Left forelimb (tissue), 1 donor: ENCODE measurements at regions not wholly inside any gene's neighbourhood (a gene's known extent, or its start where the extent isn't known, plus 50 kb on each side); places are given as distances from the start of the nearest gene placed in this dataset.

Experiments
- DNase-seq: peaks from one replicate; pipeline ENCODE4 v3.0.0-alpha.2; 2018; ENCODE audit warnings: low spot score

- DNase-seq, result no peak
These were observed 287.7 kb upstream of the ZSWIM2 start for GRCh38 chr2:187136646-187137045.

GRCh38 chr2:187134306-187134705 is 285.3 kb upstream of the ZSWIM2 start:
- no peak for DNase-seq

- no peak for DNase-seq
These were observed 280.9 kb upstream of the ZSWIM2 start for GRCh38 chr2:187129868-187130267.

GRCh38 chr2:187129306-187129705 is 280.3 kb upstream of the ZSWIM2 start:
- DNase-seq, result no peak

GRCh38 chr2:187126247-187127005 is 277.5 kb upstream of the ZSWIM2 start:
- DNase-seq, result no peak

- DNase-seq, result no peak
These were observed 276.3 kb upstream of the ZSWIM2 start for GRCh38 chr2:187125318-187125717.

GRCh38 chr2:187124529-187124928 is 275.6 kb upstream of the ZSWIM2 start:
- DNase-seq, result no peak

GRCh38 chr2:187118331-187119099 is 269.5 kb upstream of the ZSWIM2 start:
- DNase-seq, result no peak

GRCh38 chr2:187117483-187117882 is 268.5 kb upstream of the ZSWIM2 start:
- no peak for DNase-seq

- no peak for DNase-seq
These were observed 266.7 kb upstream of the ZSWIM2 start for GRCh38 chr2:187115627-187116026.

- DNase-seq, result no peak
These were observed 258.0 kb upstream of the ZSWIM2 start for GRCh38 chr2:187107001-187107400.

- no peak for DNase-seq
These were observed 256.2 kb upstream of the ZSWIM2 start for GRCh38 chr2:187105218-187105617.

GRCh38 chr2:187102381-187102780 is 253.4 kb upstream of the ZSWIM2 start:
- no peak for DNase-seq

- DNase-seq, result no peak
These were observed 249.2 kb upstream of the ZSWIM2 start for GRCh38 chr2:187098154-187098553.

GRCh38 chr2:187093771-187094412 is 244.9 kb upstream of the ZSWIM2 start:
- no peak for DNase-seq

- DNase-seq, result no peak
These were observed 242.7 kb upstream of the ZSWIM2 start for GRCh38 chr2:187091664-187092063.

GRCh38 chr2:187084524-187084923 is 235.6 kb upstream of the ZSWIM2 start:
- DNase-seq, result no peak

GRCh38 chr2:187081461-187081860 is 232.5 kb upstream of the ZSWIM2 start:
- DNase-seq, result no peak

- no peak for DNase-seq
These were observed 230.9 kb upstream of the ZSWIM2 start for GRCh38 chr2:187079901-187080300.

GRCh38 chr2:187078297-187078696 is 229.3 kb upstream of the ZSWIM2 start:
- DNase-seq, result no peak

- DNase-seq, result no peak
These were observed 226.7 kb upstream of the ZSWIM2 start for GRCh38 chr2:187075671-187076070.

GRCh38 chr2:187075199-187075635 is 226.2 kb upstream of the ZSWIM2 start:
- no peak for DNase-seq

GRCh38 chr2:187058198-187058597 is 209.2 kb upstream of the ZSWIM2 start:
- no peak for DNase-seq
